HG03139 (cell line): ENCODE measurements at regions not wholly inside any gene's neighbourhood (a gene's known extent, or its start where the extent isn't known, plus 50 kb on each side); places are given as distances from the start of the nearest gene placed in this dataset.

ENCODE experiments used
- ATAC-seq: cut with Tn5 transposase; IDR thresholded peaks from one replicate; pipeline ENCODE4 v1.9.1; 2021; ENCODE audit not compliant: unreplicated experiment

DNA sequence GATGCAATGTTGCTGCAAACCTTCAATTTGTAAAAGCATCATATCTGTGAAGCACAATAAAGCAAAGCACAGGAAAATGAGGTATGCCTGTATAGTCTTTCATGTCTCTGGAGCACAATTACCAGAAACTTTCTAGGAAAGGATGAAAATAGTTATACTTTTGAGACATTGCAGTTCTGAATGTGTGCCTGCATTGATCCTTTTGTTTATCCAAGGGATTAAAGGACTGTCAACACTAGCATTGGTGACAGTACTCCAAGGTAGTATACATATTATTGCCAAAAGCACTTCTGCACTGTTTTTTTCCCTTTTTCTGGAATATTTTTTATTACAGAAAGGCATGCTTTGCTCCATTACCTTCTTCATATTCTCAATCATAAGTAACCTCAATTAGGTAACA lies 476.0 kb downstream of the GABRG1 start:
- no peak for ATAC-seq

GRCh38 chr4:45646885-45647590 lies 476.8 kb downstream of the GABRG1 start:
- ATAC-seq: no peak

GRCh38 chr4:45640281-45640680 lies 483.6 kb downstream of the GABRG1 start:
- no peak for ATAC-seq

DNA sequence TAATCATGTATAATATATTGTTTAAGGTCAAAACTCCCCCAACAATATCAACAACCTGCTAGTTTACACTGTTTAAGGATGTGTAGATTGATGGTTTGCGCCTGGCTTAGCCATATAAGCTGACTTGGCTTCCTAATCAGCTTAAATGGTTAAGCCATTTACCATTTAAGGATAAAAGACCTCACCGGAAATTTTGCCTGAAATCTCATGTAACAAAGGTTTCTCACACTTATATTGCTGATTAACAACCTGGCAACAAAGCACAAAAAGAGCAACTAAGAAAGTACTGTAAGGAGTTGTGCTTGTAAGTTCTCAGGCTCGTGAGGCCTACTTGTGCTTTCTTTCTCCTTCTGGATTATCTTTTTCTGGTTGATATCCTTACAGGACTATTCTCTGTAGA lies 485.2 kb downstream of the GABRG1 start:
- ATAC-seq: no peak

- no peak for ATAC-seq
Measured at GRCh38 chr4:45636175-45636574, 487.7 kb downstream of the GABRG1 start.

DNA sequence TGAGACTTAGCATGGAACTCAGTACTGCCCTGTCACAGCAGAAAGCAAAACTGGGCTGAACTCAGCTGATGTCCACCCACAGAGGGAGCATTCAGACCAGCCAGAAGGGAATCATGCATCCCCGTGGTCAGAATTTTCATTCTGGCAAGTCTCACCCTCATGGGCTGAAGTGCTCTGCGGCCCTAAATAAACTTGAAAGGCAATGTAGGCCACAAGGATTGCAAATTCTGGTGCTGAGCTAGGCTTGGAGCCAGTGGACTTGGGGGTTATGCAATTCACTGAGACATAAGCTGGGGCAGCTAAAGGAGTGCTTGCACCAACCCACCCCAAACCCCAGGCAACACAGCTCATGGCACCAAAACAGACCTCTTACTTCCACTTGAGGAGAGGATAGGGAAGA lies 494.1 kb downstream of the GABRG1 start:
- ATAC-seq: no peak

DNA sequence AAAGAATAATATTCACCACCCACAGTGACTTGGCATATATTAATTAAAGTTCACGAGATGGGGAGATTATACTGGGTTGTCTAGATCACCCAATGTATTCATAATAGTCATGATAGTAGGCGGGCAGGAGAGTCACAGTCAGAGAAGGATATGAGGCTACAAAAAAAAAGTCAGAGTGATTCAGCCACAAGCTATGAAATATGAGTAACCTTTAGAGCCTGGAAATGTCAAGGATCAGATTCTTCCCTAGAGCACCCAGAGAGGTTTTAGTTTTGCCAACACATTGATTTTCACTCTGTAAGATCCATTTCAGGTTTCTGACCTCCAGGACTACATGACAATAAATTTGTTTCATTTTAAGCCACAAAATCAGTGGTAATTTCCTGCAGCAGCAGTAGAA lies 501.9 kb downstream of the GABRG1 start:
- ATAC-seq: no peak

- ATAC-seq: no peak
Measured at GRCh38 chr4:45620808-45621207, 503.0 kb downstream of the GABRG1 start.

DNA sequence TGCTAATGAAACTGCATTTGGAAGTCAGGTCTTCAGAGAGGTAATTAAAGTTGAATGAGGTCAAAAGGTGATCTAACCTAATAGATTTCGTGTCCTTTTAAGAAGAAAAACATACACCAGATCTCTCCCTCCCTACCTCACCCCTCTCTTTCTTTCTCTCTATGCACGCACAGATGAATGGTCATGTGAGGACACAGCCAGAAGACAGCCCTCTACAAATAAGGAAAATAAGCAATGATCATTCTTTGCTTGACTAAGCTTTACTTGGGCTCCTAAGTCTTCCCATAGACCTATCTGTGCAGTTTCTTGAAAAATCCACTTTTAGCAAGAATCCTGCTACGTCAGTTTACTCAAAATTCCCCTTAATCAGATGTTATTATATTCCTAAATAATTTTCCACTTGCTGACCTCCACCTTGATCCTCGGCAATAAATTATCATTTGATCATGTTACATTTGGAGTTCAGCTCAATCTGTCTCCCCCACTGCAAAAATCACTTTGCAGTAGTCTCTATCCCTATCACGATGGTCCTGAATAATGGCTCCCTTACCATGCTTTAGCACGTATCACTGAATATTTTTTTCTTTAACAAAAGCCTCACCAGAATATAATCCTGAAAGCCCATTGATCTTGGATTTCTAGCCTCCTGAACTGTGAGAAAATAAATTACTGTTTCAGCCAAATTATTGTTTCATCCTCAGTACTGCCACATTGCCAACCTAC lies 527.3 kb downstream of the GABRG1 start:
- no peak for ATAC-seq

GRCh38 chr4:45580334-45580733 lies 543.5 kb downstream of the GABRG1 start:
- ATAC-seq: no peak

DNA sequence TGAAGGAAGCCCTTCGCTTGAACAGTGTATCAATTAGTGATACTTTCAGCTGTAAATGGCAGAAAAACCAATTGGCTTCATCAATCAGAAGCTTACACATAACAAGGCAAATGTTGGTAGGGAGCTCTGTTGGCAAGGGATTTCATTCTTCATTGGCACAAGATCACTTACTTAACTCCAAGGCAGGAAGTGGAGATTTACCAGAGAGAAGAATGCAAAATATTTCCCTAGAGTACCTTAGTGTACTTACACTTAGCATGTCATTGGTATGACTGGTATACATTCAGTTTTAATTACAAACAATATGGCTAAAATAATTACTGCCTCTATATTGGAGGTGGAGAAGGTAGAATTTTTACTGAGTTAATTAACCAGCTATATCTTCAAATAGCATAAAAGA lies 545.0 kb downstream of the GABRG1 start:
- ATAC-seq: no peak

DNA sequence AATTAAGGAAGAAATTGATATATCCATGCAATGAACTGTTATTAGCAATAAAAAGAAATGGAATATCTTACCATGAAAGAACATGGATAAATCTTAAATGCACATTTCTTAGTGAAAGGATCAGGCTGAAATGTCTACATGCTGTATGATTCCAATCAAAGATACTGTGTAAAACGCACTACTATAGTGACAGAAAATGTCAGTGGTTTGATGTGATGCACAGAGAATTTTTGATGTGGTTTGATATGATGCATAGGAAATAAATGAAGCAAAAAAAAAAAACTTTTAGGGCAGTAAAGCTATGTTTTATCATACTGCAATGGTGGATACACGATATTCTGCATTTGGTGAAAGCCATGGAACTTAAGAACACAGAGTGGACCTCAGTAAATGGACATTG lies 547.6 kb downstream of the GABRG1 start:
- no peak for ATAC-seq

GRCh38 chr4:45569619-45570018 lies 554.2 kb downstream of the GABRG1 start:
- ATAC-seq: no peak

DNA sequence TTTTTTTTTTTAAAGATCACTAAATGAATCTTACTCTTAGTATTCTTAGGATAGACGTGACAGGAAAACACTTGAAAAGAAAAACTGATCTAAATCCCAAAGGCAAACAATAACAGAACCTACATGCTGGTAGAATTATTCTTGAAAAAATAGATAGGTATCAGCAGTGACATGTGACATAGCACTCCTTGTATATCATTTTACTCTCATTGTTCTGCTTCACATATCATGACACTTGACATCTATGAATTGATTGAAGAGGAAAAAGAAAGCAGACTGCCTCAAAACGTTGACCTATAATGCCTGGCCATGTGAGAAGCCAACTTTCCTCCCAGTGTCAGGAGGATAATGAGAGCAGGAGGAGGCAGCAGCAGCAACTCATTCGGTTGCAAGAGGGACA lies 555.2 kb downstream of the GABRG1 start:
- ATAC-seq: no peak

DNA sequence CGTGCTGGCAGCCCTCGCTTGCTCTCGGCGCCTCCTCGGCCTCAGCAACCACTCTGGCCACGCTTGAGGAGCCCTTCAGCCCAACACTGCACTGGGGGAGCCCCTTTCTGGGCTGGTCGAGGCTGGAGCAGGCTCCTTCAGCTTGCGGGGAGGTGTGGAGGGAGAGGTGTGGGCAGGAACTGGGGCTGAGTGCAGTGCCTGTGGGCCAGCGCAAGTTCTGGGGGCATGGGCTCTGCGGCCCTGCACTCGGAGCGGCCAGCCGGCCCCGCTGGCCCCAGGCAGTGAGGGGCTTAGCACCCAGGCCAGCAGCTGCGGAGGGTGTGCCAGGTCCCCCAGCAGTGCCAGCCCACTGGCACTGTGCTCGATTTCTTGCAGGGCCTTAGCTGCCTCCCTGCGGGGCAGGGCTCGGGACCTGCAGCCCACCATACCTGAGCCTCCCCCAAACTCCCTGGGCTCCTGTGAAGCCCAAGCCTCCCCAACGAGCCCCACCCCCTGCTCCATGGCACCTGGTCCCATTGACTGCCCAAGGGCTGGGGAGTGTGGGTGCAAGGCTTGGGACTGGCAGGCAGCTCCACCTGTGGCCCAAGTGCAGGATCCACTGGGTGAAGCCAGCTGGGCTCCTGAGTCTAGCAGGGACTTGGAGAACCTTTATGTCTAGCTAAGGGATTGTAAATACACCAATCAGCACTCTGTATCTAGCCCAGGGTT lies 556.8 kb downstream of the GABRG1 start:
- no peak for ATAC-seq

GRCh38 chr4:45554423-45554822 lies 569.4 kb downstream of the GABRG1 start:
- no peak for ATAC-seq

DNA sequence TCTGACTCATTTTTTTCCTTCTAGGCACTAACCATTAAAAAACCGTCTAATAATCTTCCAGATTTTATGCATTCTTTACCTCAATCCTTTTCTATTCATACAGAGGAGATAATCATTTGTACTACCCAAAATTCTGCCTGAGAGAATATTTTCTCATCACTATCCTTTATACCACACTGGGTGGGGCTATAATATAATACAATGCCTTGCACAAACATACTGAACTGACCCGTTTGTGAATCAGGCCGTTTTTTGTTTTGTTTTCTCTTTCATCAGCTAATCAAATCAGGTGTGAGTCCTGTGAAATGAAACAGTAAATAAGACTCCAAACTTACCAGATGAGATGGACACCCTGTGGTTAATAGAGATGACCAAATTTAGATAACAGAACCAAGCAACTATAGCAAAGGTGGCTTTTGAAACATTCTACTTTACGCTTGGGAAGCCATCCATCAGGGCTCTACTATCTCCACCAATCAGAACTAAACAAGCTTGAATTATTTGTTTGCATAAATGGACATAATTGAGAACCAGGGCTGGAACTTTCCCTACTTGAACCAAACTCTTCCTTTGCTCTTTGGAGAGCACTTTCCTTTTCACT lies 573.0 kb downstream of the GABRG1 start:
- no peak for ATAC-seq

DNA sequence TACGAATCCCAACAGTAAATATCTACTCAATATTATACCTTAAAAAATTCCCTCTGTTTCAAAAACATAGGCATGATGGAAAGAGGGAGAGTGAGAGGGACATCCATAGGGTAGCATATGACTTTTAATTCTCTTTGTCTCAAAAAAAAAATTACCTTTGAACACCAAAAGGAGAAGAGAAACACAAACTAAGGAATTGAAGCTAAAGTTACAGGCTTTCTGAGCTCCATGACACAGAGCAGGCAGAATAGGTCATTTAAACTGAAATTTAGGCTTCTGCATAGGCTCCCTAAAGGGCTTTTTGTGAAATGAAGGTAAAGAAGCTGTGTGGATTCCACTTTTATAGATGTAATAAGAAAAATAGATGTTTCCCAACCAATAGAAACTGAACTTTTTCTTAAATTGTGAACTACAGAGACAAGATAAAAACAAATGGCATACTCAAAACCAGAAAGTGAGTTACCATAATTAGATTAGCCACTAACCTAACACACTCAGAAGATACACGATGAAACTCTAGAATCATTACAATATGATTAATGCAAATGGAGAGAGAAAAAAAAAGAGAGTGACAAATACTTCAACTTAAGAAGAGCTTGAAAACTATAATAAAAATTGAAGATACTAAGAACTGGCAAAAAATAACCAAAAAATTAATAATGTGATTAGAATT lies 584.6 kb downstream of the GABRG1 start:
- ATAC-seq: no peak

GRCh38 chr4:45530498-45530897 lies 593.4 kb downstream of the GABRG1 start:
- ATAC-seq: no peak

- ATAC-seq: no peak
Measured at GRCh38 chr4:45527160-45527559, 596.7 kb downstream of the GABRG1 start.

- ATAC-seq: no peak
Measured at GRCh38 chr4:45518832-45519231, 605.0 kb downstream of the GABRG1 start.
